ENCODE measurements at regions not wholly inside any gene's neighbourhood (a gene's known extent, or its start where the extent isn't known, plus 50 kb on each side); places are given as distances from the start of the nearest gene placed in this dataset.
"Not testable (repeated sequence)": the region's sequence is repeated elsewhere in the genome, so short reads cannot be mapped to it uniquely, and the experiment has no call there.

DNA sequence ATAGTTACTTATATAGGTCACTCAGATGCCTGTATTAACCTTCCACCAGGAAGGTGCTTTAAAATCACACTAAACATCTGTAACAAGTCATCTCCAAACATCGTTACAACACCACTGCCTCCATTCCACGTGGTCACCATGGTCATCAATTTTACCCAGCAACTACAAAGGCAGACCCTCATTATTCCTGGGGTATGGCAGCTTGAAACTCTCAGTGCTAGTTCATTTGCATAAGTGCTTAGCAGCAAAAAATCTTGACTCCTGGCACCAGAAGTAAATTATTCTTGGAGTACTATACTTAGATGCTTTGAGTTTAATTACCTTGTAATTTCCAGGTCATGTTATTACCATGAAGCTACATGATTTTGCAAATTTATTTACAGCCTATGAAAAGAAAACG, 250.6 kb downstream of the KBTBD8 start:
- H3K36me3 ChIP-seq, result no peaks in the 10 kb centered on the region

GRCh38 chr3:67252906-67253305, 254.8 kb downstream of the KBTBD8 start:
- H3K36me3 ChIP-seq; H3K4me3 ChIP-seq; intact Hi-C loops (cut with DNase I); H3K4me1 ChIP-seq; H3K27me3 ChIP-seq; DNase-seq; H3K9me3 ChIP-seq; H3K27ac ChIP-seq: not testable (repeated sequence)
- 59 to 69% methylated on average over 1 of the region's 1 CpG for WGBS, 2 donors

More for the DNA sequence above, 250.6 kb downstream of the KBTBD8 start:
- no peak for TF ChIP-seq POLR2A (IDR thresholded peaks at IDR 0.05)
- no peak for TF ChIP-seq CTCF (IDR thresholded peaks at IDR 0.05)
- Histone ChIP-seq H3K9me3 (no peaks in the 10 kb centered on the region), H3K27ac (no peak overlapping the region), H3K27me3 (no peaks in the 10 kb centered on the region), H3K4me1 (no peaks in the 10 kb centered on the region), H3K4me3 (no peak overlapping the region)
- DNase-seq, result no peak
- 49 to 56% methylated on average over 3 of the region's 3 CpGs for WGBS, 2 donors
- intact Hi-C loops (cut with DNase I), result no loop called here

DNA sequence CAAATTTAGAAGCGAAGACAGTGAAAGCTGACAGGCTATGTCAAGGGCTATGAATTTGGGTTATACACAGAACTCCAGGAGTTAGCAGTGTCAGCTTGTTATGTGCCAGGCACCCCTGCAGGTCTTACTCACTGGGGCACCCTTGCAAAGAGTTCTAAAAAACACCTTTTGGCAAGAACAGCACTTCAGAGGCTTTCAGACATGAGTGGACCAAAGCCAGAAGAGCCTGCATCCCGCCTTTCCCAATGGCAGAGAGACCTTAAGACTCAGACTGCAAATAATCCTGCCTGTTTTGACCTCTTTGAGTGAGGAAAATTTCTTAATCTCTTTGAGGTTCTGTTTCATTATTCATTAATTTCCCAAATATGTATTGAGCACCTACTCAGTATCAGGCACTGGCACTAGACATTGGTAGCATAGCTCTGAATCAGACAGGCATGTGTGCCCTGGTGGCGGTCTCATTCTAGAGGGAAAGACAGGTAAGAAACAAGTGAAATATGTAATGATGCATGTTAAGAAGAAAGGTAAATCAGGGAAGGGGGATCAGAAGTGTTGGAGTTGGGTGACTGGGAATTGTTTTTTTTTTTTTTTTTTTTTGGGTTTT, 280.0 kb downstream of the KBTBD8 start:
- WGBS, 2 donors, result 61 to 68% methylated on average over 3 of the region's 3 CpGs
- H3K4me1 ChIP-seq, result no peaks in the 10 kb centered on the region
- H3K4me3 ChIP-seq, result no peak overlapping the region
- TF ChIP-seq POLR2A (IDR thresholded peaks at IDR 0.05) (no peak), CTCF (IDR thresholded peaks at IDR 0.05) (no peak)
- no peak for DNase-seq
- no peaks in the 10 kb centered on the region for H3K27me3 ChIP-seq
- no peaks in the 10 kb centered on the region for H3K36me3 ChIP-seq
- H3K27ac ChIP-seq, result no peak overlapping the region
- intact Hi-C loops (cut with DNase I), result no loop called here
- no peaks in the 10 kb centered on the region for H3K9me3 ChIP-seq

DNA sequence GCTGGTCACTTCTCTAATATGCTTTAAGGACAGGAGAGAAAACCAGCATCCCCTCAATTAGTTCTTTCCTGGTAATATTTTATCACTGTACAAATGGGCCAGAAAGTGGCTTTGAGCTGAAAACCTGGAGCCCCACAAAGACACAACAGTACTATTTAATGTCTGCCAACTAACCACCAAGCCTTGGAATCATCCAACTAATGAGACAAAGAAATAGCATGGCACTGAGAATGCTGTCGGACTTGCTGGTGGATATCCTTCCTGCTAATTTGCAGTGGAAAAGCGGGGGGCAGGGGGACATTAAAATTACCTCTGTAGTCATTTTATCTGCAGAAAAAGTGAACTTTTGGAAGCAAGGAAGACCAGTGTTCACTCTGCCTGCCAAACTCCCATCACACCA, 288.5 kb downstream of the KBTBD8 start:
- Histone ChIP-seq H3K4me3 (no peak overlapping the region), H3K27me3 (no peaks in the 10 kb centered on the region), H3K36me3 (no peaks in the 10 kb centered on the region), H3K4me1 (no peaks in the 10 kb centered on the region), H3K27ac (no peak overlapping the region), H3K9me3 (no peaks in the 10 kb centered on the region)
- DNase-seq, result no peak
- intact Hi-C loops (cut with DNase I), result no loop called here
- TF ChIP-seq POLR2A (IDR thresholded peaks at IDR 0.05) (no peak), CTCF (IDR thresholded peaks at IDR 0.05) (no peak)
- WGBS, 2 donors, result 73 to 84% methylated on average over 2 of the region's 2 CpGs

- no peaks in the 10 kb centered on the region for H3K27me3 ChIP-seq
- DNase-seq, result no peak
- TF ChIP-seq CTCF (IDR thresholded peaks at IDR 0.05), result no peak
- TF ChIP-seq POLR2A (IDR thresholded peaks at IDR 0.05), result no peak
- H3K4me1 ChIP-seq, result no peaks in the 10 kb centered on the region
- no peaks in the 10 kb centered on the region for H3K36me3 ChIP-seq
- intact Hi-C loops (cut with DNase I), result no loop called here
- no peak overlapping the region for H3K4me3 ChIP-seq
- WGBS, 2 donors, result 36 to 38% methylated on average over 1 of the region's 1 CpG
- H3K27ac ChIP-seq, result no peak overlapping the region
- no peaks in the 10 kb centered on the region for H3K9me3 ChIP-seq
Observed at GRCh38 chr3:67288466-67289106, 290.5 kb downstream of the KBTBD8 start.
